Activated effector memory CD4-positive, alpha-beta T cell treated with anti-CD3 and anti-CD28 coated beads, Interleukin-2, amount 50 U/mL, for 16 hours (primary cell): ENCODE measurements at regions not wholly inside any gene's neighbourhood (a gene's known extent, or its start where the extent isn't known, plus 50 kb on each side); places are given as distances from the start of the nearest gene placed in this dataset.
"Not testable (repeated sequence)": the region's sequence is repeated elsewhere in the genome, so short reads cannot be mapped to it uniquely, and the experiment has no call there.

ENCODE experiments used
- DNase-seq: peaks from one replicate; pipeline ENCODE4 v3.0.0-alpha.2; 2020

GRCh38 chr1:166507347-166507746 is 331.9 kb upstream of the POGK start:
- DNase-seq: no peak

- no peak for DNase-seq
These were observed 327.5 kb upstream of the POGK start for GRCh38 chr1:166511761-166512160.

- no peak for DNase-seq
These were observed 325.2 kb upstream of the POGK start for GRCh38 chr1:166514067-166514466.

GRCh38 chr1:166527752-166528151 is 311.5 kb upstream of the POGK start:
- DNase-seq: no peak

- no peak for DNase-seq
These were observed 300.6 kb upstream of the POGK start for GRCh38 chr1:166538646-166539045.

GRCh38 chr1:166544036-166544435 is 295.2 kb upstream of the POGK start:
- no peak for DNase-seq

GRCh38 chr1:166544561-166544960 is 294.7 kb upstream of the POGK start:
- DNase-seq: no peak

GRCh38 chr1:166552706-166553105 is 286.6 kb upstream of the POGK start:
- DNase-seq: no peak

GRCh38 chr1:166570954-166571353 is 268.3 kb upstream of the POGK start:
- DNase-seq: no peak

- DNase-seq: no peak
These were observed 266.1 kb upstream of the POGK start for GRCh38 chr1:166573199-166573598.

GRCh38 chr1:166579557-166580501 is 259.4 kb upstream of the POGK start:
- DNase-seq: no peak

- DNase-seq: no peak
These were observed 250.5 kb upstream of the POGK start for GRCh38 chr1:166588741-166589140.

GRCh38 chr1:166590161-166590560 is 249.1 kb upstream of the POGK start:
- DNase-seq: no peak

GRCh38 chr1:166594646-166595045 is 244.6 kb upstream of the POGK start:
- no peak for DNase-seq

GRCh38 chr1:166597516-166597915 is 241.8 kb upstream of the POGK start:
- DNase-seq: no peak

GRCh38 chr1:166600574-166600973 is 238.7 kb upstream of the POGK start:
- DNase-seq: no peak

GRCh38 chr1:166601650-166602278 is 237.5 kb upstream of the POGK start:
- no peak for DNase-seq

- not testable (repeated sequence) for DNase-seq
These were observed 236.5 kb upstream of the POGK start for GRCh38 chr1:166602801-166603200.

GRCh38 chr1:166603296-166603695 is 236.0 kb upstream of the POGK start:
- no peak for DNase-seq

GRCh38 chr1:166605137-166605536 is 234.1 kb upstream of the POGK start:
- DNase-seq: no peak

- DNase-seq: no peak
These were observed 226.4 kb upstream of the POGK start for GRCh38 chr1:166612886-166613285.

- DNase-seq: no peak
These were observed 223.1 kb upstream of the POGK start for GRCh38 chr1:166616206-166616605.

- DNase-seq: no peak
These were observed 212.6 kb upstream of the POGK start for GRCh38 chr1:166626711-166627110.

- DNase-seq: no peak
These were observed 211.7 kb upstream of the POGK start for GRCh38 chr1:166627558-166627957.
